Adrenal gland (tissue), 9 donors: ENCODE measurements at regions not wholly inside any gene's neighbourhood (a gene's known extent, or its start where the extent isn't known, plus 50 kb on each side); places are given as distances from the start of the nearest gene placed in this dataset.

Experiments used
- DNase-seq, 7 donors: peaks; one replicate each; pipeline ENCODE4 v3.0.0-alpha.2; 2019 to 2020
- H3K27ac ChIP-seq, 5 donors: fragments of 200-600 bp; sonication (generic) in 4 of 5; 1 replicate in 3 of 5; 2 replicates in 2 of 5; pipeline versions ENCODE4 v1.5.1 to v1.8.0; 2016 to 2020; ENCODE audit warnings: mild to moderate bottlenecking in 1 of 5
- H3K27me3 ChIP-seq: fragments of 200-600 bp; 2 replicates; pipeline ENCODE4 v1.8.0; 2021
- H3K36me3 ChIP-seq, 2 donors: fragments of 200-600 bp; replicated peaks in 1 of 2; 1 replicate in 1 of 2; 2 replicates in 1 of 2; pipeline versions ENCODE4 v1.5.1 to v1.8.0; 2018 to 2022
- H3K4me1 ChIP-seq, 2 donors: fragments of 200-600 bp; replicated peaks in 1 of 2; 1 replicate in 1 of 2; 2 replicates in 1 of 2; pipeline versions ENCODE4 v1.5.1 to v1.8.0; 2018 to 2021
- H3K4me3 ChIP-seq, 4 donors: fragments of 200-600 bp; sonication (generic) in 3 of 4; one replicate each; pipeline ENCODE4 v1.5.1; 2016 to 2018
- H3K9me3 ChIP-seq, 3 donors: fragments of 200-600 bp; sonication (generic) in 1 of 3; replicated peaks in 1 of 3; 1 replicate in 2 of 3; 2 replicates in 1 of 3; pipeline versions ENCODE4 v1.5.1 to v1.8.0; 2016 to 2021
- CTCF ChIP-seq, 6 experiments: fragments of 450-650 bp in 4 of 6; fragments of 200-600 bp in 2 of 6; sonication (generic) in 1 of 6; IDR thresholded peaks; 1 replicate in 5 of 6; 2 replicates in 1 of 6; pipeline versions ENCODE4 v1.5.1 to v1.8.0; 2016 to 2021; ENCODE audit warnings: antibody characterized with exemption in 6 of 6, mild to moderate bottlenecking in 2 of 6, moderate library complexity in 1 of 6
- POLR2A ChIP-seq, 2 donors: fragments of 450-650 bp; IDR thresholded peaks; one replicate each; pipeline ENCODE4 v1.6.1; 2017; ENCODE audit warnings: antibody characterized with exemption in 2 of 2, mild to moderate bottlenecking in 2 of 2, moderate library complexity in 1 of 2
- WGBS, 4 donors: extraction: QIAGEN DNeasy Blood & Tissue Kit in 2 of 4; methylation state at CpG; one replicate each; pipeline versions ENCODE4 v1.1.5 to v1.1.7; 2013 to 2017; 5-methylcytosine and 5-hydroxymethylcytosine counted together
- intact Hi-C, 2 donors: fragments of 100-400 bp; cut with DNase I; formaldehyde crosslinking; loops; one replicate each; pipeline versions ENCODE4 v1.14.1 to v1.15.0; 2022 to 2023
- donor health status: healthy with polysubstance abuse.
- donor health status: Bipolar disorder and iron deficiency.
- donor health status: DM: yes; HTN: yes; CAD: no.
- donor health status: DM: no; HTN: no; CAD: no.
- donor health status: DM: no; HTN: no; CAD: no.

- no peaks in the 10 kb centered on the region for H3K9me3 ChIP-seq
- no peak overlapping the region for H3K27ac ChIP-seq
- H3K27me3 ChIP-seq: no peaks in the 10 kb centered on the region
- no peaks in the 10 kb centered on the region for H3K4me1 ChIP-seq
- no peaks in the 10 kb centered on the region for H3K36me3 ChIP-seq
- no peak for TF ChIP-seq POLR2A (IDR thresholded peaks at IDR 0.05)
- no peak for TF ChIP-seq CTCF (IDR thresholded peaks at IDR 0.05)
- 60 to 64% (median 62%) methylated on average over 20 to 26 of the region's 26 CpGs for WGBS, 4 donors
- DNase-seq: no peak
- H3K4me3 ChIP-seq: no peak overlapping the region
- intact Hi-C loops: no loop called here
Observed at GRCh38 chr12:34389378-34390170, 367.3 kb downstream of the ALG10 start.

GRCh38 chr12:34390171-34390841 lies 368.0 kb downstream of the ALG10 start:
- Histone ChIP-seq H3K27ac (no peak overlapping the region), H3K27me3 (no peaks in the 10 kb centered on the region), H3K9me3 (no peaks in the 10 kb centered on the region), H3K4me1 (no peaks in the 10 kb centered on the region), H3K36me3 (no peaks in the 10 kb centered on the region), H3K4me3 (no peak overlapping the region)
- WGBS, 4 donors: 60 to 68% (median 66%) methylated on average over 12 to 17 of the region's 17 CpGs
- intact Hi-C loops: no loop called here
- TF ChIP-seq POLR2A (IDR thresholded peaks at IDR 0.05) (no peak), CTCF (IDR thresholded peaks at IDR 0.05) (no peak)
- no peak for DNase-seq

GRCh38 chr12:34390846-34391700 lies 368.8 kb downstream of the ALG10 start:
- Histone ChIP-seq H3K36me3 (no peaks in the 10 kb centered on the region), H3K4me3 (no peak overlapping the region), H3K27ac (no peak overlapping the region), H3K27me3 (no peaks in the 10 kb centered on the region), H3K9me3 (no peaks in the 10 kb centered on the region), H3K4me1 (no peaks in the 10 kb centered on the region)
- no peak for DNase-seq
- 69 to 84% (median 72%) methylated on average over 19 to 24 of the region's 24 CpGs for WGBS, 4 donors
- intact Hi-C loops: no loop called here
- TF ChIP-seq POLR2A (IDR thresholded peaks at IDR 0.05) (no peak), CTCF (IDR thresholded peaks at IDR 0.05) (no peak)
